RWPE2 (cell line): ENCODE measurements at regions not wholly inside any gene's neighbourhood (a gene's known extent, or its start where the extent isn't known, plus 50 kb on each side); places are given as distances from the start of the nearest gene placed in this dataset.

Source experiments
- ATAC-seq: fragments of 200-7000 bp; cut with Tn5 transposase; 3 replicates; pipeline ENCODE4 v1.9.1; 2021; ENCODE audit warnings: low read depth
- DNase-seq: peaks from one replicate; pipeline ENCODE4 v3.0.0-alpha.2; 2020; ENCODE audit warnings: low spot score
- H3K27ac ChIP-seq: fragments of 450-650 bp; 2 replicates; pipeline ENCODE4 v1.5.1; 2017; ENCODE audit warnings: mild to moderate bottlenecking; ENCODE audit not compliant: poor library complexity, severe bottlenecking
- H3K27me3 ChIP-seq: fragments of 250-450 bp; sonication (Bioruptor Pico); 2 replicates; pipeline ENCODE4 v1.5.1; 2021; ENCODE audit warnings: mild to moderate bottlenecking, moderate library complexity; ENCODE audit not compliant: insufficient read depth, poor library complexity, severe bottlenecking
- H3K36me3 ChIP-seq: fragments of 250-450 bp; sonication (Bioruptor Pico); 2 replicates; pipeline ENCODE4 v1.5.1; 2020; ENCODE audit warnings: low read depth, mild to moderate bottlenecking, moderate library complexity
- H3K4me1 ChIP-seq: fragments of 250-450 bp; sonication (Bioruptor Pico); 2 replicates; pipeline ENCODE4 v1.5.1; 2021; ENCODE audit warnings: mild to moderate bottlenecking, moderate library complexity; ENCODE audit not compliant: insufficient read depth, poor library complexity, severe bottlenecking
- H3K4me3 ChIP-seq: fragments of 250-450 bp; sonication (Bioruptor Pico); 2 replicates; pipeline ENCODE4 v1.5.1; 2021; ENCODE audit warnings: mild to moderate bottlenecking, moderate library complexity; ENCODE audit not compliant: severe bottlenecking
- H3K9me3 ChIP-seq: fragments of 250-450 bp; sonication (Bioruptor Pico); 2 replicates; pipeline ENCODE4 v1.5.1; 2021; ENCODE audit warnings: mild to moderate bottlenecking, moderate library complexity; ENCODE audit not compliant: severe bottlenecking
- TF ChIP-seq, protein P1 (sequence below): fragments of 450-650 bp; IDR thresholded peaks from one replicate; pipeline ENCODE4 v1.5.1; 2017; ENCODE audit warnings: mild to moderate bottlenecking, moderate library complexity; ENCODE audit not compliant: poor library complexity, severe bottlenecking

DNA sequence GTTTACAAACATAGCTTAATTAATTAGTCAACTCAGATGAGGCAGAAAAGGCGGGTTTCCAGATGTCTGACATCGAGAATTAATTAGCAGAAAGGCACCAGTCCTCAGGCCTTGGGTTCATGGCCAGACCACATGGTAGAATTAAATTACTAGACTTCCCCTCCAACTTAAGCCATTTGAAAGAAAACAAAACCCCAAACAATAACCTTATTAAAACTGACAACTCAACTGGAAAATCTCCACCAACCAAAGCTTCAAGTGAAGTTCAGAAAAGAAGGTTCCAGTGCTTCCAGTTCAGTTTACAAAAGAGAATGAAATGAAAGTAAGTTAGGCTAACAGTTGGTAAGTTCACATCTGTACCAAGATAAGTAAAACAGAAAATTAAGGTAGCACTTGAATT is 349.5 kb downstream of the GRIN2B start:
- ATAC-seq (no peak), DNase-seq (no peak)
- TF ChIP-seq, protein P1, sequence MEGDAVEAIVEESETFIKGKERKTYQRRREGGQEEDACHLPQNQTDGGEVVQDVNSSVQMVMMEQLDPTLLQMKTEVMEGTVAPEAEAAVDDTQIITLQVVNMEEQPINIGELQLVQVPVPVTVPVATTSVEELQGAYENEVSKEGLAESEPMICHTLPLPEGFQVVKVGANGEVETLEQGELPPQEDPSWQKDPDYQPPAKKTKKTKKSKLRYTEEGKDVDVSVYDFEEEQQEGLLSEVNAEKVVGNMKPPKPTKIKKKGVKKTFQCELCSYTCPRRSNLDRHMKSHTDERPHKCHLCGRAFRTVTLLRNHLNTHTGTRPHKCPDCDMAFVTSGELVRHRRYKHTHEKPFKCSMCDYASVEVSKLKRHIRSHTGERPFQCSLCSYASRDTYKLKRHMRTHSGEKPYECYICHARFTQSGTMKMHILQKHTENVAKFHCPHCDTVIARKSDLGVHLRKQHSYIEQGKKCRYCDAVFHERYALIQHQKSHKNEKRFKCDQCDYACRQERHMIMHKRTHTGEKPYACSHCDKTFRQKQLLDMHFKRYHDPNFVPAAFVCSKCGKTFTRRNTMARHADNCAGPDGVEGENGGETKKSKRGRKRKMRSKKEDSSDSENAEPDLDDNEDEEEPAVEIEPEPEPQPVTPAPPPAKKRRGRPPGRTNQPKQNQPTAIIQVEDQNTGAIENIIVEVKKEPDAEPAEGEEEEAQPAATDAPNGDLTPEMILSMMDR: no peak
- Histone ChIP-seq H3K4me3 (no peak overlapping the region), H3K9me3 (no peaks in the 10 kb centered on the region), H3K27ac (no peak overlapping the region), H3K36me3 (no peaks in the 10 kb centered on the region), H3K27me3 (no peaks in the 10 kb centered on the region), H3K4me1 (no peaks in the 10 kb centered on the region)

DNA sequence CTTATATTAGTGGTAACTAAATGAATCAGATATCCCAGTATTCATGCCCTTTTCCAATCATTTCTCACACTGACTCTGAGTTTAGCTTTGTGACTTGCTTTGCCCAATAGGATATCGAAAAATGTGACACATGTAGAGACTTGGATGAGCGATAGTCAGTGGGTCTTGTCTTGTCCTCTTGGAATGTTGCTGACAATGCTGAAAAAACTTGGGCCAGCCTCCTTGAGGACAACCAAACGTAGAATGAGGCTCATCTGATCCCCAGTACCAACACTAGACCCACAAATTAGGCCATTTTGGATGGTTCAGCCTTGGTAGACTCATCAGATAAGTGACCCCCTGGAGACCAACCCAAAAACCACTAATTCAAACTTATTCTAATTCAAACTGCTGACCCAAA is 351.0 kb downstream of the GRIN2B start:
- Histone ChIP-seq H3K36me3 (no peaks in the 10 kb centered on the region), H3K27me3 (no peaks in the 10 kb centered on the region), H3K4me3 (no peak overlapping the region), H3K27ac (no peak overlapping the region), H3K9me3 (no peaks in the 10 kb centered on the region), H3K4me1 (no peaks in the 10 kb centered on the region)
- TF ChIP-seq, protein P1: no peak
- DNase-seq: no peak
- no peak for ATAC-seq

DNA sequence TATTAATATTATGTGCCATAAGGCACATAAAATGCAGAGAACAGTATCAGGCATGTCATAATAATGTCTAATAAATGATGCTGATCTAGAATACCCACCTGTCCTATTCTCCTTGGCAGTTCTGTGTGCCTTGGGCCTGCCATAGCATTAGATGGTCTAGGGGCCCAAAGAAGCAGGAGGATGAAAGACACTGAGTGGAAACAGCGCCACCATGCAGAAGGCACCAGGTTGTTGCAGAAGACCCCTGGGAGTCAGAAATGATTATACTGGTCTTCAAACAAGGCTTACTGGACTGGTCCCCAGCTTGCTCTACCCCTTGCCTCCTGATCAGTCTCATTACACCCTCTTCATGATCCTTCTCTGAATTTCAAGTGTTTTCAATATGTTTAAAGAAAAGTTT is 353.3 kb downstream of the GRIN2B start:
- no peaks in the 10 kb centered on the region for H3K9me3 ChIP-seq
- no peak overlapping the region for H3K27ac ChIP-seq
- TF ChIP-seq, protein P1: no peak
- no peak overlapping the region for H3K4me3 ChIP-seq
- no peaks in the 10 kb centered on the region for H3K4me1 ChIP-seq
- no peaks in the 10 kb centered on the region for H3K27me3 ChIP-seq
- DNase-seq: no peak
- ATAC-seq: no peak
- no peaks in the 10 kb centered on the region for H3K36me3 ChIP-seq

DNA sequence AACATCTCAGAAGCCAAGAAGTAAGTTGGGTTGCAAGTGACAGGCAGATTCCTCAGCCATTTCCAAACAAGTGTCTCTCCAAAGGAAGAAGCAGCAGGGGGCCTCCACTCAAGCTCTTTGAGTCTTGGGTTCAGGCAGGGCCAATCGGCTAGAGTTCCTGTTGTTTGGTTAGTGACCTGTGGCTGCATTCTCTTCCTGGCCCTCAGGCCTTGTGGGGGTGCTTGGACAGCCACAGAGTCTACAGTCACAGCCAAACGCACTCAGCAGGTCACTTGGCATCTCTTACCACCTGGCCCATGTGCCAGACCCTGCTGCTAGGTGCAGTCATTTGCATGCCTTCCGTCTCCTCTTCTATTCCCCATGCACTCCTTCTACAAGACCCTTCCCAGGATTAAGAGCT is 353.9 kb downstream of the GRIN2B start:
- no peak for ATAC-seq
- TF ChIP-seq, protein P1: no peak
- Histone ChIP-seq H3K9me3 (no peaks in the 10 kb centered on the region), H3K4me1 (no peaks in the 10 kb centered on the region), H3K4me3 (no peak overlapping the region), H3K27me3 (no peaks in the 10 kb centered on the region), H3K27ac (no peak overlapping the region), H3K36me3 (no peaks in the 10 kb centered on the region)
- no peak for DNase-seq

- Histone ChIP-seq H3K4me3 (no peak overlapping the region), H3K27me3 (no peaks in the 10 kb centered on the region), H3K4me1 (no peaks in the 10 kb centered on the region), H3K36me3 (no peaks in the 10 kb centered on the region), H3K9me3 (no peaks in the 10 kb centered on the region), H3K27ac (no peak overlapping the region)
- ATAC-seq: no peak
- TF ChIP-seq, protein P1: no peak
- DNase-seq: no peak
Observed at GRCh38 chr12:13613297-13613696, 368.1 kb downstream of the GRIN2B start.
